ENCODE measurements at regions not wholly inside any gene's neighbourhood (a gene's known extent, or its start where the extent isn't known, plus 50 kb on each side); places are given as distances from the start of the nearest gene placed in this dataset.
"Not testable (repeated sequence)": the region's sequence is repeated elsewhere in the genome, so short reads cannot be mapped to it uniquely, and the experiment has no call there.

DNA sequence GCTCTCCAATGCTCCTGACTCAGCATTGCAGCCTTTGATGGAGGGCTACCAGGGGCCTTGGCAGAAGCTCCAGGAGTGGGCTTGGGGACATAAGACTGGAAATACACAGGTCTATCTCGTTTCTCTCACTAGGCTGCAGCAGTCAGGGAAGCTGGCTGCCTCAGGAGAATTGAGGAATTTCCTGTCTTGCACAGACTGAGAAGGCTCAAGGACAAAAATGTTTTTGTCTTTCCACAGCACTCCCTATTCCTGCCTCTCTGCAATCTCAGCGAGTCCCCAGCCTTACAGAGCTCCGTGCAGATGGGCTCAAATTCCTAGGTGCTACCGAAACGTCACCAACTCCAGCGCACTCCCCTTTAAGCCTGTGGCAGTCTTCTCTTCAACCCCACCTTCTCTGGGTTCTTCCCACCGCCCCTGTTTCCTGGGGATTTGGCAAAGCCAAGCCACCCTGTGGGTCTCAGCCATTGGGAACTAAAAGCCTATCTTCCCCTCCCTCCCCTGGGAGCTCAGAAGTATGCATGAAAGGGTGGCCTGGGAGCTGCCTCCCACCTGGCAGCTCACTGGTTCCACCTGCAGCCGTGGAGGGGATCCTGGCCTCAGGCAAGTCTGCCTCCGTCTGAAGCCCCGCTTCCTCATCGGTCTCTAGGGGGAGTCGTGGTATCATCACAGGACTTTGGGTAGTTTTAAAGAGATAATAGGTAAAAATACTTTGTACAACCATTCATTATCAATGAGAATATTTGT is 322.6 kb upstream of the FRG2C start:
- Histone ChIP-seq H3K27ac (ENCODE audit: insufficient read depth, low read length, poor library complexity, severe bottlenecking) (no peak overlapping the region), H3K27me3 (ENCODE audit: control insufficient read depth, insufficient read depth, low read length) (no peaks in the 10 kb centered on the region), H3K9me3 (ENCODE audit: control insufficient read depth in 2 of 2, low read length in 2 of 2) (no peaks in the 10 kb centered on the region), H3K36me3 (ENCODE audit: control insufficient read depth, insufficient read depth, low read length) (no peaks in the 10 kb centered on the region), H3K4me1 (ENCODE audit: control insufficient read depth, insufficient read depth, low read length, poor library complexity, severe bottlenecking) (no peaks in the 10 kb centered on the region), H3K4me3 (ENCODE audit: low read depth, low read length) (no peak overlapping the region)
- H3K4me3 Mint-ChIP-seq = no peak overlapping the region
- H3K36me3 Mint-ChIP-seq = no peaks in the 10 kb centered on the region
- no peak overlapping the region for H3K27ac Mint-ChIP-seq
- H3K9me3 Mint-ChIP-seq = no peaks in the 10 kb centered on the region
- H3K27me3 Mint-ChIP-seq = no peaks in the 10 kb centered on the region
- no peaks in the 10 kb centered on the region for H3K4me1 Mint-ChIP-seq
- no peak for DNase-seq
- ATAC-seq (ENCODE audit: low read depth in 2 of 2) = no peak

DNA sequence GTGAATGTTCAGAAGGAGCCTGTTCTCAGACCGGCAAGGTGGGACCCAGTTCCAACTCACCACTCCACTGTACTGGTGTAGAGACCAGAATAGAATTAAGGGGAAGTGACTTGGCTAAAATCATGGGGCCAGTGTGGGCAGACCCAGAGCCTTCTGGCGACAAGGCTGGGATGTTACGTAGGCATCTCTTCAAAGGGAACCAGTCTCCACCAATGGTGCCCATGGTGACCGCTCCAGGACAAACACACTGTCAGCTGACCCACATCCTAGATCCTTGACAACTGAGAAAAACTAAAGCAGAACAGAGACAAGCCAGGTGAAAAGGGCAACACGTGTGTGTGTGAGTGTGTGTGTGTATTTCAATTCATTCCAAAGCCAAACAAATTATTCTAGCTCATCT is 321.7 kb upstream of the FRG2C start:
- H3K27me3 Mint-ChIP-seq = no peaks in the 10 kb centered on the region
- H3K4me1 Mint-ChIP-seq = no peaks in the 10 kb centered on the region
- no peaks in the 10 kb centered on the region for H3K36me3 Mint-ChIP-seq
- no peak overlapping the region for H3K4me3 ChIP-seq (ENCODE audit: low read depth, low read length)
- no peak overlapping the region for H3K27ac ChIP-seq (ENCODE audit: insufficient read depth, low read length, poor library complexity, severe bottlenecking)
- no peaks in the 10 kb centered on the region for H3K27me3 ChIP-seq (ENCODE audit: control insufficient read depth, insufficient read depth, low read length)
- no peaks in the 10 kb centered on the region for H3K9me3 ChIP-seq (ENCODE audit: control insufficient read depth in 2 of 2, low read length in 2 of 2)
- DNase-seq (no peak), ATAC-seq (ENCODE audit: low read depth in 2 of 2) (no peak)
- no peaks in the 10 kb centered on the region for H3K4me1 ChIP-seq (ENCODE audit: control insufficient read depth, insufficient read depth, low read length, poor library complexity, severe bottlenecking)
- H3K36me3 ChIP-seq (ENCODE audit: control insufficient read depth, insufficient read depth, low read length) = no peaks in the 10 kb centered on the region
- no peak overlapping the region for H3K27ac Mint-ChIP-seq
- H3K4me3 Mint-ChIP-seq = no peak overlapping the region
- H3K9me3 Mint-ChIP-seq = no peaks in the 10 kb centered on the region

DNA sequence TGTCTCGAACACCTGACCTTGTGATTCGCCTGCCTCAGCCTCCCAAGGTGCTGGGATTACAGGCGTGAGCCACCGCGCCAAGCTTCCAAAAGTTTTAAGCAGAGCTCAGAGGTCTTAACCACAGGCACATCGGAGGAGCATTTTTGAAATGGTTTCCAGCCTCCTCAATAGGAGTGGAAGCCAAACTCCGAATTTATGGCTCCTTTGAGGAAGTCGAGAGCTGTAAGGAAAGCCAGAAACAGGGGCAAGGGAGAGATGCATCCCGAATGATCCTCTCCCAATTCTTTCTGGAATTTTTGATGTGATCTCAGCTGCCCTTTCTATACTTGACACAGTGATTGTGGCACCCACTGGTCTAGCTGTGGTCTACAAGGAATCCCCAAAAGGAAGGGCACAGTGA is 313.6 kb upstream of the FRG2C start:
- H3K36me3 ChIP-seq (ENCODE audit: control insufficient read depth, insufficient read depth, low read length); H3K36me3 Mint-ChIP-seq; H3K27me3 Mint-ChIP-seq; H3K9me3 ChIP-seq (ENCODE audit: control insufficient read depth in 2 of 2, low read length in 2 of 2); DNase-seq; H3K4me3 ChIP-seq (ENCODE audit: low read depth, low read length); ATAC-seq (ENCODE audit: low read depth in 2 of 2); H3K4me1 ChIP-seq (ENCODE audit: control insufficient read depth, insufficient read depth, low read length, poor library complexity, severe bottlenecking); H3K27ac ChIP-seq (ENCODE audit: insufficient read depth, low read length, poor library complexity, severe bottlenecking); H3K27me3 ChIP-seq (ENCODE audit: control insufficient read depth, insufficient read depth, low read length); H3K9me3 Mint-ChIP-seq; H3K4me1 Mint-ChIP-seq; H3K27ac Mint-ChIP-seq; H3K4me3 Mint-ChIP-seq: not testable (repeated sequence)

DNA sequence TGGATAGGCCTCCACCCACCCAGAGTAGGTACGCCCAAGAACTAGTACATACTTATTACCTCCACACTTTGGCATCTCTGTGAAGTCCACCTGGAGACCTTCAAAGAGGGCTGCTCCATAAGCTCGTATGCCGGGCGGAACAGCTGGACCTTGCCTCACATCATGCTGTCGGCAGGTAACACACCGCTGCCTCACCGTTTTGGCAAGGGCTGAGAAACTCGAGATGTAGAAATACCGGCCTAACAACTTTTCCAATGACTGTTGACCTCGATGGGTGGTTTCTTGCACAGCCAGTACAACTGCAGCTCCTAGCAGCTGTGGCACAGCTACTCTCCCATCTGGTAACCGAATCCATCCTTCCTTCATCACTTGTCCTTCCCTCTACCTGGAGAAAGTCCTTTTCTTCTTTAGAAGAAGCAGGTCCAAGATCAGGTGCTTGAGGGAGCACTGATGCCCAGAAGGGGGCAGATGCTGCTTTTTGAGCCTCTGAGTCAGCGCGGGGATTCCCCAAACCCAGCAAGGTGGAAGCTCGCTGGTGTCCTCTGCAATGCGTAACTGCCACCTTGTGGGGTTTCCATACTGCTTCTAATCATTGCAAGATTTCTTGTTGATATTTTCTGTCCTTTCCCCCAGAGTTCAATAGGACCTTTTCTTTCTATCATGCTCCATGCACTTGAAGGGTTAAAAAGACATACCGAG is 301.9 kb upstream of the FRG2C start:
- not testable (repeated sequence) for H3K36me3 ChIP-seq (ENCODE audit: control insufficient read depth, insufficient read depth, low read length); H3K27me3 Mint-ChIP-seq; H3K36me3 Mint-ChIP-seq; H3K9me3 Mint-ChIP-seq; H3K27ac ChIP-seq (ENCODE audit: insufficient read depth, low read length, poor library complexity, severe bottlenecking); ATAC-seq (ENCODE audit: low read depth in 2 of 2); H3K27ac Mint-ChIP-seq; H3K4me1 Mint-ChIP-seq; H3K9me3 ChIP-seq (ENCODE audit: control insufficient read depth in 2 of 2, low read length in 2 of 2); H3K4me3 ChIP-seq (ENCODE audit: low read depth, low read length); H3K4me1 ChIP-seq (ENCODE audit: control insufficient read depth, insufficient read depth, low read length, poor library complexity, severe bottlenecking); H3K4me3 Mint-ChIP-seq; H3K27me3 ChIP-seq (ENCODE audit: control insufficient read depth, insufficient read depth, low read length)
- peak in 1 of 3 donors; percentile 8 for DNase-seq

DNA sequence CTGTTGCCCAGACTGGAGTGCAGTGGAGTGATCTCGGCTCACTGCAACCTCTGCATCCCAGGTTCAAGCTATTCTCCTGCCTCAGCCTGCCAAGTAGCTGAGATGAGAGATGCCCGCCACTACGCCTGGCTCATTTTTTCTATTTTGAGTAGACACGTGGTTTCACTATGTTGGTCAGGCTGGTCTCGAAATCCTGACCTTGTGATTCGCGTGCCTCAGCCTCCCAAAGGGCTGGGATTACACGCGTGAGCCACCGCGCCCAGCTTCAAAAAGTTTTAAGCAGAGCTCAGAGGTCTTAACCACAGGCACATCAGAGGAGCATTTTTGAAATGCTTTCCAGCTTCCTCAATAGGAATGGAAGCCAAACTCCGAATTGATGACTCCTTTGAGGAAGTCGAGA is 291.2 kb upstream of the FRG2C start:
- ATAC-seq (ENCODE audit: low read depth in 2 of 2); H3K4me3 ChIP-seq (ENCODE audit: low read depth, low read length); H3K4me1 ChIP-seq (ENCODE audit: control insufficient read depth, insufficient read depth, low read length, poor library complexity, severe bottlenecking); H3K36me3 Mint-ChIP-seq; H3K4me3 Mint-ChIP-seq; H3K27ac Mint-ChIP-seq; DNase-seq; H3K27me3 Mint-ChIP-seq; H3K9me3 ChIP-seq (ENCODE audit: control insufficient read depth in 2 of 2, low read length in 2 of 2); H3K4me1 Mint-ChIP-seq; H3K27me3 ChIP-seq (ENCODE audit: control insufficient read depth, insufficient read depth, low read length); H3K36me3 ChIP-seq (ENCODE audit: control insufficient read depth, insufficient read depth, low read length); H3K9me3 Mint-ChIP-seq; H3K27ac ChIP-seq (ENCODE audit: insufficient read depth, low read length, poor library complexity, severe bottlenecking): not testable (repeated sequence)

DNA sequence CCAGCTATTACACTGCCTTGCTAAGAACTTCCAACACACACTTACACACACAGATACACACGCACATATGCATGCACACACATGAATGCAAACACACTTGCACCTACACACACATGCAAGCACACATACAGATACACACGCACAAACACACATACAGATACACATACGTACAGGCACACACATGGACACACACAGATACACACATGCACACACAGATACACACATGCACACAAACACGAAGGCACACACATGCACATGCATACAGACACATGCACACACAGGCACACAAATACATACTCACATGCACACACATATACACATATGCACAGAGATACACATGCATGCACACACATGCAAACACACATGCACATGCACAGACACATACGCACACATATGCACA is 284.3 kb upstream of the FRG2C start:
- not testable (repeated sequence) for H3K27ac Mint-ChIP-seq; H3K36me3 Mint-ChIP-seq; H3K27me3 ChIP-seq (ENCODE audit: control insufficient read depth, insufficient read depth, low read length); H3K9me3 ChIP-seq (ENCODE audit: control insufficient read depth in 2 of 2, low read length in 2 of 2); H3K27me3 Mint-ChIP-seq; H3K4me1 ChIP-seq (ENCODE audit: control insufficient read depth, insufficient read depth, low read length, poor library complexity, severe bottlenecking); DNase-seq; ATAC-seq (ENCODE audit: low read depth in 2 of 2); H3K36me3 ChIP-seq (ENCODE audit: control insufficient read depth, insufficient read depth, low read length); H3K4me3 ChIP-seq (ENCODE audit: low read depth, low read length); H3K27ac ChIP-seq (ENCODE audit: insufficient read depth, low read length, poor library complexity, severe bottlenecking); H3K4me1 Mint-ChIP-seq; H3K4me3 Mint-ChIP-seq; H3K9me3 Mint-ChIP-seq

DNA sequence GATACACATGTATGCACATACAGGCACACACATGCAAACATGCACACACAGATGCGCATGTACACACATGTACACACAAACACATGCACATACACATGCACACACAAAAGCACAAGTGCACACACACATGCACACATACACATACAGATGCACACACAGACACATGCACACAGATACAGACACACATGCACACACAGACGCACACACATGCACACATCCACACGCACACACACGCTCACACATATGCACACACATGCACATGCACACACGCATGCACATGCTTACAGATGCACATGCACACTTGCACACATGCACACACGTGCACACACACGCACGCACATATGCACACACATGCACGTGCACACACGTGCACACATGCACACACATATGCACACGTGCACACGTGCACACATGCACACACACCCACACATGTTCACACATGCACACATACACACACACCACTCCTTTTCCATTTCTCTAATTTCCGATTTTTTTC is 283.8 kb upstream of the FRG2C start:
- no peaks in the 10 kb centered on the region for H3K36me3 Mint-ChIP-seq
- DNase-seq = no peak
- H3K4me3 ChIP-seq (ENCODE audit: low read depth, low read length) = no peak overlapping the region

DNA sequence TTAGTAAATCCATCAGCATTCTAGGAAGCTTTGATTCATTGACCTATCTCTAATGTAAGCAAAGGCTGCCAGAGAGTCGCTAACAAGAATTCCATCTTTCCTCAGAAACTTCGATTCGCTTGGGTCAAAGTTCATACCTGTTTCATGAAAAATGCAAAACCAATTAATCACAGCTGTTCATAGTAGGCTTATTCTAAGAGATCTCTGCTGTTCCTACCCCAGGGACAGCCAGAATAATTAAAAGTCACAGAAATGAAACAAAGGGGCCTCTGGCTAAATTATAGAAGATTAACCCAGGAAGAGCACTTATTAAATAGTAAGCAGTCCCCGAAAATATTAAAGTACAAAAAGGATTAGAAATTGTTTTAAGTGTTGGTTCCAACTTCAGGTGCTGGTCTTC is 280.1 kb upstream of the FRG2C start:
- H3K36me3 Mint-ChIP-seq; H3K4me1 ChIP-seq (ENCODE audit: control insufficient read depth, insufficient read depth, low read length, poor library complexity, severe bottlenecking); H3K27me3 ChIP-seq (ENCODE audit: control insufficient read depth, insufficient read depth, low read length); DNase-seq; H3K4me3 Mint-ChIP-seq; H3K9me3 ChIP-seq (ENCODE audit: control insufficient read depth in 2 of 2, low read length in 2 of 2); H3K36me3 ChIP-seq (ENCODE audit: control insufficient read depth, insufficient read depth, low read length); ATAC-seq (ENCODE audit: low read depth in 2 of 2); H3K27ac ChIP-seq (ENCODE audit: insufficient read depth, low read length, poor library complexity, severe bottlenecking); H3K27me3 Mint-ChIP-seq; H3K4me3 ChIP-seq (ENCODE audit: low read depth, low read length); H3K9me3 Mint-ChIP-seq; H3K27ac Mint-ChIP-seq; H3K4me1 Mint-ChIP-seq: not testable (repeated sequence)

More for the DNA sequence above, 283.8 kb upstream of the FRG2C start:
- Mint-ChIP-seq H3K4me1 (no peaks in the 10 kb centered on the region), H3K27me3 (peaks cover 5% of the 10 kb centered on the region), H3K9me3 (peaks cover 0 to 8% (median 2%) of the 10 kb centered on the region in 7 donors), H3K27ac (no peak overlapping the region), H3K4me3 (no peak overlapping the region)
- no peaks in the 10 kb centered on the region for H3K27me3 ChIP-seq (ENCODE audit: control insufficient read depth, insufficient read depth, low read length)
- no peaks in the 10 kb centered on the region for H3K9me3 ChIP-seq (ENCODE audit: control insufficient read depth in 2 of 2, low read length in 2 of 2)
- ATAC-seq (ENCODE audit: low read depth in 2 of 2) = no peak
- no peaks in the 10 kb centered on the region for H3K4me1 ChIP-seq (ENCODE audit: control insufficient read depth, insufficient read depth, low read length, poor library complexity, severe bottlenecking)
- H3K36me3 ChIP-seq (ENCODE audit: control insufficient read depth, insufficient read depth, low read length) = no peaks in the 10 kb centered on the region
- no peak overlapping the region for H3K27ac ChIP-seq (ENCODE audit: insufficient read depth, low read length, poor library complexity, severe bottlenecking)
